HFFc6 (cell line): ENCODE measurements at regions not wholly inside any gene's neighbourhood (a gene's known extent, or its start where the extent isn't known, plus 50 kb on each side); places are given as distances from the start of the nearest gene placed in this dataset.
A peak's percentile ranks its signal among the peaks of the same experiment; 100 is the strongest.

Experiments
- DNase-seq: peaks from one replicate; pipeline ENCODE4 v3.0.0-alpha.2; 2018
- H3K27ac Mint-ChIP-seq: 2 replicates; pipeline ENCODE4 v1.8.0; 2020; ENCODE audit warnings: mild to moderate bottlenecking, mixed read lengths
- H3K27me3 Mint-ChIP-seq: 2 replicates; pipeline ENCODE4 v1.8.0; 2021; ENCODE audit warnings: mild to moderate bottlenecking, moderate library complexity, mixed read lengths; ENCODE audit not compliant: insufficient read depth
- H3K36me3 Mint-ChIP-seq: 2 replicates; pipeline ENCODE4 v1.8.0; 2021; ENCODE audit warnings: low read depth, mixed read lengths
- H3K4me1 Mint-ChIP-seq: 2 replicates; pipeline ENCODE4 v1.8.0; 2020; ENCODE audit warnings: low read depth, mixed read lengths
- H3K4me3 Mint-ChIP-seq: 2 replicates; pipeline ENCODE4 v1.8.0; 2020; ENCODE audit warnings: mild to moderate bottlenecking, moderate library complexity, mixed read lengths
- H3K9me3 Mint-ChIP-seq: 2 replicates; pipeline ENCODE4 v1.8.0; 2020; ENCODE audit warnings: mild to moderate bottlenecking, mixed read lengths
- TF ChIP-seq, protein P1 (sequence below): fragments of 200-600 bp; sonication (generic); IDR thresholded peaks from 2 replicates; pipeline ENCODE4 v1.5.0; 2021; ENCODE audit warnings: antibody characterized with exemption, mild to moderate bottlenecking

DNA sequence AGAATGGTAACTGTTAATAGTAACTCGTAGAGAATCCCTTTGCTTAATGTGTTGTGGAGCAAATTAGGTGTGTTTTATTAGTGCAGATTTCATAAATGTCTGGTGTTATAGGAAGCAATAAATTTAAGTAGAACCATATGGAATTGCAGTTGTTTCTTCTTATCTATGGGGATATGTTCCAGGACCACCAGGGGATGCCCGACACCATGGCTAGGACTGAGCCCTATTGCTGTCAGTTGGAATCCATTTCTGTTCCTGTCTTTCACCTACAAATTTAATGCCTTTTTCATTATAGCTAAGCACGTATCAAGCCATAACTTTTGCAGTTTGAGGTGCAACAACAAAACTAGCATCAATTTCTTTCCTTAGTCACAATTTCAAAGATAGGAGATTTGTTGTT, 72.5 kb downstream of the DDIT4L start:
- H3K27me3 Mint-ChIP-seq: peaks cover 2% of the 10 kb centered on the region; the same call in 1 of the 2 replicates
- H3K4me3 Mint-ChIP-seq: no peak overlapping the region
- no peaks in the 10 kb centered on the region for H3K9me3 Mint-ChIP-seq
- TF ChIP-seq, protein P1, sequence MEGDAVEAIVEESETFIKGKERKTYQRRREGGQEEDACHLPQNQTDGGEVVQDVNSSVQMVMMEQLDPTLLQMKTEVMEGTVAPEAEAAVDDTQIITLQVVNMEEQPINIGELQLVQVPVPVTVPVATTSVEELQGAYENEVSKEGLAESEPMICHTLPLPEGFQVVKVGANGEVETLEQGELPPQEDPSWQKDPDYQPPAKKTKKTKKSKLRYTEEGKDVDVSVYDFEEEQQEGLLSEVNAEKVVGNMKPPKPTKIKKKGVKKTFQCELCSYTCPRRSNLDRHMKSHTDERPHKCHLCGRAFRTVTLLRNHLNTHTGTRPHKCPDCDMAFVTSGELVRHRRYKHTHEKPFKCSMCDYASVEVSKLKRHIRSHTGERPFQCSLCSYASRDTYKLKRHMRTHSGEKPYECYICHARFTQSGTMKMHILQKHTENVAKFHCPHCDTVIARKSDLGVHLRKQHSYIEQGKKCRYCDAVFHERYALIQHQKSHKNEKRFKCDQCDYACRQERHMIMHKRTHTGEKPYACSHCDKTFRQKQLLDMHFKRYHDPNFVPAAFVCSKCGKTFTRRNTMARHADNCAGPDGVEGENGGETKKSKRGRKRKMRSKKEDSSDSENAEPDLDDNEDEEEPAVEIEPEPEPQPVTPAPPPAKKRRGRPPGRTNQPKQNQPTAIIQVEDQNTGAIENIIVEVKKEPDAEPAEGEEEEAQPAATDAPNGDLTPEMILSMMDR: peak; percentile 43
- no peaks in the 10 kb centered on the region for H3K4me1 Mint-ChIP-seq
- DNase-seq: no peak
- H3K27ac Mint-ChIP-seq: no peak overlapping the region
- no peaks in the 10 kb centered on the region for H3K36me3 Mint-ChIP-seq

DNA sequence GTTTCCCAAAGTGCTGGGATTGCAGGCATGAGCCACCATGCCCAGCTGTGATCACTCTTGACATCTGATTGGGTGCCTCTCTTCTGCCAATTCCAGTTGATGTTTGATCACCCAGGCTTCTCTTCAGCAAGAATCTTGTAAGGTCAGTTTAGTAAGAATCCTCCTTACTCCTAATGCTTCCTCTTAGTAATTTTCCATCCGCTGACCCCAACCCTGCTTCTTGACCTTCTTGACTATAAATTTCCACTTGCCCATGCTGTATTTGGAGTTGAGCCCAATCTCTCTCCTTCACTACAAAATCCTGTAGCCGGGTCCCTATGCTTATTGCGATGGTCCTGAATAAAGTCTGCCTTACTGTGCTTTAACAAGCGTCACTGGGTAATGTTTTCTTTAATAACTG, 75.4 kb downstream of the DDIT4L start:
- Mint-ChIP-seq H3K27ac (no peak overlapping the region), H3K4me3 (no peak overlapping the region), H3K36me3 (no peaks in the 10 kb centered on the region), H3K4me1 (no peaks in the 10 kb centered on the region), H3K9me3 (no peaks in the 10 kb centered on the region), H3K27me3 (peaks cover 2% of the 10 kb centered on the region; the same call in 1 of the 2 replicates)
- no peak for DNase-seq
- TF ChIP-seq, protein P1: no peak

DNA sequence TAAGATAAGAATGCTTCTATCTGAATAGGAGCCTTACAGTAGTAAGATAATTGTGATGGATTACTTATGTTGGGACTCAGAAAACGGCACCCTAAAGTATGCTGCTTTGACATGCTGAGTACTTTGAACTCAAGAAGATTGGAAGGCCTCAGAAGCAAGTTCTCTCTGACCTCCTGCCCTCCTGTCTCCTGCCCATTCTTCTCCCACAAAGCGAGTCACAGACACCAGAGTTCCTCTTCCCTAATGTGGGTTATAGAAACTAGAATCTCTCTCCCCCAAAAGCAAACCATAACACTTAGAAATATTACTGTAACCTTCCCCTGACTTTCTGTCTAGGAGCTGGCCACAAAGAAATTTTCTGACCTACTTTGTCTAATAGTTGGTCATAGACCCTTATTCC, 76.5 kb downstream of the DDIT4L start:
- TF ChIP-seq, protein P1: no peak

DNA sequence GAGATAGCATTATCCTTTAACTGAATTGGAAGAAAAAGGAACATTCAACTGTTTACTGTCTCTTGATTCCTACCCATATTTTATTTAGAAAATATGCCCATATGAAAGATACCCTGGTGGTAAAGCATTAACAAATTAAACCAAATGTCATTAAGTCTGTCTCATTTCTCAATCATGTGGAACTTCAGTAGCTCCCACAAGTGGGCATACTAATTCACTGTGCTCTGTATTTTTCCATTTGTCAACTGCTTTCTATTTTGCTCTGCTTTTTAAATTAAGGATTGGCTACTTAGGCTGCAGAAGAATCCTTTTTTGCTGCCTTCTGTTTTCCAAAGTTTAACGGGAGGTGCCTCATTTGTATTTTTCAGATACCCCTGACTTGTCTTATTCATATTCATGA, 77.2 kb downstream of the DDIT4L start:
- Mint-ChIP-seq H3K27me3 (peaks cover 2% of the 10 kb centered on the region; the same call in 1 of the 2 replicates), H3K27ac (no peak overlapping the region), H3K4me1 (no peaks in the 10 kb centered on the region), H3K9me3 (no peaks in the 10 kb centered on the region), H3K4me3 (no peak overlapping the region), H3K36me3 (no peaks in the 10 kb centered on the region)
- TF ChIP-seq, protein P1: no peak
- no peak for DNase-seq

More for the DNA sequence above, 76.5 kb downstream of the DDIT4L start:
- H3K4me1 Mint-ChIP-seq: no peaks in the 10 kb centered on the region
- H3K4me3 Mint-ChIP-seq: no peak overlapping the region
- peaks cover 2% of the 10 kb centered on the region; the same call in 1 of the 2 replicates for H3K27me3 Mint-ChIP-seq
- no peak overlapping the region for H3K27ac Mint-ChIP-seq
- H3K36me3 Mint-ChIP-seq: no peaks in the 10 kb centered on the region
- DNase-seq: no peak
- H3K9me3 Mint-ChIP-seq: no peaks in the 10 kb centered on the region

DNA sequence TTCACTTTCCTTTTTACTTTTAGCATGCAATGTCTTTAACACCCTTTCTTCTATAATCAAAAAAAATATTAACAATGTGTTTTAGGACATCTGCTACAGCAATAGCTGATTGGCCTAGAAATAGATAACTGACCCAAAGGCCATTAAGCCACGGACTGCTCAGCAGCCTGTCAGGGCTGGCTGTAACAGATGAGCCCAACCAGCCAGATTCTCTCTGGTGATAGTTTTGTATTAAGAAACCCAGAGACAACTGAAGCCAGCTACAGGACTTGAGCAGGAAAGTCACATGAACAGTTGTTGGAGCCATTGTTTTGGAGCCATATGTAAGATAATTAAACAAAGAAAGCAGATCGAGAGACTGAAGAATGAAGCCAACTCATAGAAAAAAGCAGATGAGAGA, 80.3 kb downstream of the DDIT4L start:
- Mint-ChIP-seq H3K4me3 (no peak overlapping the region), H3K4me1 (no peaks in the 10 kb centered on the region), H3K27ac (no peak overlapping the region), H3K9me3 (no peaks in the 10 kb centered on the region), H3K27me3 (peaks cover under 1% of the 10 kb centered on the region; the same call in 1 of the 2 replicates), H3K36me3 (no peaks in the 10 kb centered on the region)
- no peak for DNase-seq
- TF ChIP-seq, protein P1: no peak

DNA sequence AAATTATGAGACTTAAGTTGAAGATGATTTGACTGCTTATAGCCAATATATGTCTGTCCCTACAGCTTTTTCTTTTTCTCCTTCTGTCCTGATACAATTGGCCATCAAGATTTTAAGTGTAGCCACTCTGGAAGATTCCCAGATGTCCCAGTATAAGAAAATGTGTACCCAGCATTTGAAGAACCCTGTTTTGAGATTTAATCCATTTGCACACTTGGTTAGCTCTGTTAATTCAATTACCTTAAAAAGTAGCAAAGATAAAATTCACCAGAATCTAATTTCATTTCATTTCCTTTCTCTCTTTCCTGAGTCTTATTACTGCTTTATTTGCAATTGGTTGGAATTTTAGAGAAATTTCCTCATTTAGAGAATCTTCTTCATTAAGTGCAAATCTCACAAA, 81.4 kb downstream of the DDIT4L start:
- H3K4me1 Mint-ChIP-seq: no peaks in the 10 kb centered on the region
- H3K4me3 Mint-ChIP-seq: no peak overlapping the region
- no peak for DNase-seq
- no peaks in the 10 kb centered on the region for H3K36me3 Mint-ChIP-seq
- H3K9me3 Mint-ChIP-seq: no peaks in the 10 kb centered on the region
- H3K27me3 Mint-ChIP-seq: no peaks in the 10 kb centered on the region
- TF ChIP-seq, protein P1: no peak
- no peak overlapping the region for H3K27ac Mint-ChIP-seq
